ENCODE measurements at regions not wholly inside any gene's neighbourhood (a gene's known extent, or its start where the extent isn't known, plus 50 kb on each side); places are given as distances from the start of the nearest gene placed in this dataset.
A peak's percentile ranks its signal among the peaks of the same experiment; 100 is the strongest.
"Not testable (repeated sequence)": the region's sequence is repeated elsewhere in the genome, so short reads cannot be mapped to it uniquely, and the experiment has no call there.

DNA sequence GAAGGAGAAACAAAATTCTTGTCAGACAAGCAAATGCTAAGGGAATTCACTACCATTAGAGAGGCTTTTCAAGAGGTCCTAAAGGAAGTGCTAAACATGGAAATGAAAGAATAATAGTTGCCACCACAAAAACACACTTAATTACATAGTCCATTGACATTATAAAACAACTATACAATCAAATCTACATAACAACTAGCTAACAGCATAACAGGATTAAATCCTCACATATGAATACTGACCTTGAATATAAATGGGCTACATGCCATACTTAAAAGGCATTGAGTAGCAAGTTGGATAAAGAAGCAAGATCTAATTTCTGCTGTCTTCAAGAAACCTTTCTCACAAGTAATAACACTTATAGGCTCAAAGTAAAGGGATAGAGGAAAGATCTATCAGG lies 811.5 kb upstream of the CITED2 start:
- no peak for ATAC-seq
- no peak for DNase-seq (ENCODE audit: missing footprints)
- intact Hi-C loops (cut with DNase I): no loop called here

DNA sequence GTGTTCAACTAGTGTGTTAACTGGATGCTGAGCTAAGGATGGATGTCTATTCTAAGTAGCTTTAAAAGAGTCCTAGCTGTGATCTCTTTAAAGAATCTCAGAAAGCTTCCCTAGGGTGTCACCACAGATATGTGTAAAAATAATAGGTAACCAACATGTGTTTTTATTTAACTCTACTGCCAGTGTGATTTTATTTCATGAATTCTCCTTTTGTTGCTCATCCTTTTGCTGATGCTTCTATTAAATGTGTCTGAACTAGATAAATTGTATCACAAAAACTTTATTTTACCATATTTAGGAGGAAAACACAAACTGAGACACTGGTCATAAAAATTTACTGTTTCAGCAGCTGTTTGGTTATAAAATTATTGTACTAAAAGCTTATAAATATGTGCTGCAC lies 809.4 kb upstream of the CITED2 start:
- intact Hi-C loops (cut with DNase I): no loop called here
- no peak for DNase-seq (ENCODE audit: missing footprints)
- ATAC-seq: no peak

DNA sequence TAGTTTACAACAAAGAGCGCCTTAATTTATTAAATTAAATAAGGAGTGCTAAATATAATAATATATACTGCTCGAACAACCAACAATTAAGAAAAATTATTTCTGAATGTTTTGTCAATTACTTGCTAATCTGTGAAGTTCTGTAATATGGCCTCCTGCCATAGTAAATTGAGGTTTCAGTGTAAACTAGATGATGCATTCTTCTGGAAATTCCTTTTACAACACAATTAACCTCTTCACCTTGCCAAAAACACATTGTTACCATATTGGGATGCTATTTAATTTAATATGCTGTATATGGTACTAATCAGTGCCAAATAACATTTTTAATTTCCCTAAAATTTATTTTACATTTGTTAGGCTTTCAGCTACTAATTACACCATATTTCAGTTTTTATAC lies 808.4 kb upstream of the CITED2 start:
- intact Hi-C loops (cut with DNase I): no loop called here
- ATAC-seq: no peak
- DNase-seq (ENCODE audit: missing footprints): no peak

DNA sequence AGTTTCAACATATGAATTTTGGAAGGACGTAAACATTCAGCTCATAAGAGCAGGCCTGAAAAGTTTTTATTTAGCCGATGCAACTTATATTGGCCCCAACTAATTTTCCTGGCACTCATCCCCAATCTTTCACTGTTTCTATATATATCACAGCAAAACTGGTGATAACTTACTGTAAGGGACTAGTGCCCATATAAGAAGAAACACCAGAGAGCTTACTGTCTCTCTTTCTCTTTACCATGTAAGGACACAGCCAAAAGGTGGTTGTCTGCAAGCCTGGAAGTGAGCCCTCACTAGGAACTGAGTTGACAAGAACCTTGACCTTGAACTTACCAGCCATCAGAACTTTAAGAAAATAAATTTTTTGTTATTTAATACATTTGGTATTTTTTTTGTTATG lies 807.4 kb upstream of the CITED2 start:
- intact Hi-C loops (cut with DNase I): no loop called here
- DNase-seq (ENCODE audit: missing footprints): no peak

DNA sequence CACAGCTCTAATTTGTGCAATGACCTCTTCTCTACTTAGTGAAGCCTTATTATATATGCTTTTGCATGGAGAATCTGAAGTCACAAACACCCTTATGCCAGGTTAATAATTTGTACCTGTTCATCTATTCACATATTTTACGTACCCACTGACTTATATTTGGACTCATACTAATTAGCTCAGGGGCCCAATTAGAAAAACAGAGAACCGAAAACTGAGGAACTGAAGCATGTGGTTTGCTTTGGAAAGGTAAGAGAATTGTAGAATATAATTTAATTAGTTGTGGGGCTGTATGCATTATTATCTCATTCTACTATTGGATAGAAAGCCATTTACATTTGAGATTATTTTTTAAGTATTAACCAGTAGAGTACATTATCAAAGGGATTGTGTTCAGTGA lies 805.9 kb upstream of the CITED2 start:
- ATAC-seq (no peak), DNase-seq (ENCODE audit: missing footprints) (no peak)
- intact Hi-C loops (cut with DNase I): no loop called here

More for the DNA sequence above, 807.4 kb upstream of the CITED2 start:
- ATAC-seq: no peak

DNA sequence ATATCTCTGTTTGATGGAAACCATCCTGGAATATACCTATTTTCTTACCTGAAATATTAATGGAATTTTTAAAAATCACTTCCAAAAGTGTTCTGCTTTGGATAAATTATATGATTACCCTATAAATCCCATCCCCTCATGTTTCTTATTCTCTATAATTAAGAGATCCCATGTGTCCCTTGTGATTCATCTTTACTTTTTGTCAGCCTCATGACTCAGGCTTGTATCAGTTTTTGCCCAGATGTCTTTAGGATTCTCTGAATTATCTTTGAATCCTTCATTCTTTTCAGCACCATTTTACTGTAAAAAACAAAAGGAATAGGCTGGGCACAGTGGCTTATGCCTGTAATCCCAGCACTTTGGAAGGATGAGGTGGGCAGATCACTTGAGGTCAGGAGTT lies 804.5 kb upstream of the CITED2 start:
- ATAC-seq (no peak), DNase-seq (ENCODE audit: missing footprints) (no peak)
- intact Hi-C loops (cut with DNase I): no loop called here

DNA sequence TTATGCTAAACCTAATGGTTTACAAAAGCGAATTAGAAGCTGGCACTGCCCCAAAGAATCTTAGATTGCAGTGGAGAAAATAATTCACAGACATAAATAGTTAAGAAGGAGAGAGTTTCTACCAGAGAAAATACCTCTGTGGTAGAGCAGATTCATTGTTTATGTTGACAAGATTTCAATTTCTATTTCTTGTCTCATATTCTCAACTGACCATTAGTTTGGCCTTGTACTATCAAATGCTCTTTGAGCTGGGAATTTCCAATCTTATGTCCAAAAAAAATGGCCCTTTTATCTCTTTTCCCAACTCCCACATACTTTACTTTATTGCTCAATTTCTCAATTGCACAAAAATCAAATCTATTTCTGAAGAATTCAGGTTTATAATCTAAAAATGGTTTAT lies 804.1 kb upstream of the CITED2 start:
- intact Hi-C loops (cut with DNase I): no loop called here
- ATAC-seq (no peak), DNase-seq (ENCODE audit: missing footprints) (no peak)

DNA sequence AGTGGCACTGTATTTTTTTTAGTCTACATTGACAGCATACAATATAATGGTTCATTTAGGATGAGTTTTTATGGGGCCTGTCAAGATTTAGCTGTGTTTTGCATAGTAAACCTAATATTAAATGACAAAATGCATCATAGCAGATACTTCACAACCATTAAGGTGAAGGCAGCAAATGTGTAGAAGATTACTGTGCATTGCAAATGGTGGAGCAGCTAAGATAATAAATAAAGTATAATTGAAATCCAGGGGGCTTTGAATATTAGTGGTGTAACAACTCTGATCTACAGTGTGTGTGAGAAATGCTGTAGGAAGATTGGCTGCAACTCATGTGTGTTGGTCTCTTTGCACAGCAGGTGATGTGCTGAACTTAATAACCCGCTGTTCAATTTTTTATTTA lies 801.9 kb upstream of the CITED2 start:
- ATAC-seq (no peak), DNase-seq (ENCODE audit: missing footprints) (no peak)
- intact Hi-C loops (cut with DNase I): no loop called here

DNA sequence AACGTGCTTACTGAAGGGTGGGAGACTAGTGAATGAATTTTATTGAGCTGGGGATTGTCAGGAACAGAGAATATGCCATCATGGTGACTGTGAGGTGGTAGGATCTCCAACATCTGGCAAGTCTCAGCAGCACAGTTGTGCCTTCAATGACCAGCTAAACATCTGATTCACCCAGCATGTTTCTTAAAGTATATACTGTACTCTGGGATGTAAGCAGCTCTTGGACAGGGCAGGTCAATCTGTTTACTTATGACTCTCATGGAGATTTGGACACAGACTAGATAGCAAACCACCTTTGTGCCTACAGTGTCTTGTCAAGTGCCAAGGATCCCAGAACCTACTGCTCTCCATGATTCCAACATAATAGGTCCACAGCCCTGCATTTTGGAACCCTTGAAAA lies 801.0 kb upstream of the CITED2 start:
- intact Hi-C loops (cut with DNase I): no loop called here
- DNase-seq (ENCODE audit: missing footprints) (no peak), ATAC-seq (no peak)

DNA sequence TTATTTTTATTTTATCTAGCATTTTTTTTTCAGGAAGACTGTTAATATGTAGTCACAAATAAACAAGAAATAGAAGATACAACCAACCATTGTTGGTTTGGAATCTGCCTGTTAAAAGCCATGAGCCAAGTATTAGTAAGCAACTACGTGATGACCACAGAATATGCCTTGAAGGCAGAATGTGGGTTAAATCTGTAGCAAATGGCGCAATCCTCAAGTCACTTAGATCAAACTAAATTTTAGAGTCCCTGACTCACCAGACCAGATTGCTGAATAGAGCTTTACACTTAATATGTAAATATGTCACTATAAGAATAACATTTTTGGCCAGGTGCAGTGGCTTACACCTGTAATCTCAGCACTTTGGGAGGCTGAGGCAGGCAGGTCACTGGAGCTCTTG lies 800.1 kb upstream of the CITED2 start:
- intact Hi-C loops (cut with DNase I): no loop called here
- DNase-seq (ENCODE audit: missing footprints) (no peak), ATAC-seq (no peak)

DNA sequence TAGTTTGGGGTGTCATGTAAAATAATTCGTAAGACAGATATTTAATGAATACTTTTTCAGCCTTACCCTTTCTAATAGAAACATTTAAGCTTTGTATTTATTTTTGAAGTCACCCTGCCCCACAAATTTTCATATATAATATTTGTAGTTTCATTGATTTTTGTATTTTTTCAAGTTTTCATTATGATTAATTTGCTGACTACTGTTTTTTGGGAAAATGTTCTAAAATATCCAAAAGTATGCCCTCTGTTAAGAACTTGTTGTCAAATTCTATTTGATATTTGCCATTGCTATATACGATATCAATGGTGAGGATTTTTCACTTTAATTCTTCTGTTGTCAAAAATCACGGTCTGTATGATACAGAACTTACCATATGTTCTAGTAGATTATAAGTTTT lies 793.9 kb upstream of the CITED2 start:
- no peak for ATAC-seq
- intact Hi-C loops (cut with DNase I): no loop called here
- no peak for DNase-seq (ENCODE audit: missing footprints)

DNA sequence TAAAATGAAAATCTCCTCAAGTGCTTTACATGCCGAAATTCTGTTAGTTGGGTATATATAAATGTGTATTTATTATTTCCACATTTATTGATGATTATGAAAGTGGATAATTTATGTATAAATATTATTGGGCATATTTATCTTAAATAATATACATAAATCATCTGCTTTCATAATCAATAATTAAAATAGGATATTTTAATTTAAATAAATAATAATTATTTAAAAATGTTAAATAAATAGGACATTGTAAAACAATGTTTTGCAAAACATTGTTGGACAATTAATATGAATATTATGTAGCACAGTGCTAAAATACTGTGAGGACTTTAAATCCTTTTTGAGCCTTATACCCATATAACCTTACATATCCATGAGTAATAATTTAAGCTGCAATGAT lies 786.5 kb upstream of the CITED2 start:
- no peak for ATAC-seq
- DNase-seq (ENCODE audit: missing footprints): no peak
- intact Hi-C loops (cut with DNase I): no loop called here

DNA sequence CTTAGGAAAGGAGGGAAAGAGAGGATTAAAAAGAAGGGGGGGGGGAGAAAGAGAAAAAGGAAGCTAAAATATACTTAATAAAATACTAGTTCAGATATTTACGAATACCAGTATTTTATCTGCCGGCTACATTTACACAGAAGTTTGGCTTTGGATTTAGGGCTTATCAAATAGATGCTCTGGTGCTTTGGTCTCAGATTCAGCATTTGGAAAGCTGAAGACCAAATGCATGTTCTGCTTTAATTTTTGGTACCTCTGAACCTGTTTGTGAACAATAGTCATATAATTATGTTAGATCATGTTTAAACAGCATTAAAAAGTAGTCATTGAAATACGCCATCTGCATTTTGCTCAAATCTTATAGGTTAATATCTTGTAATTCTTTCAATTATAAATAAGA lies 786.0 kb upstream of the CITED2 start:
- ATAC-seq (no peak), DNase-seq (ENCODE audit: missing footprints) (no peak)
- intact Hi-C loops (cut with DNase I): no loop called here

DNA sequence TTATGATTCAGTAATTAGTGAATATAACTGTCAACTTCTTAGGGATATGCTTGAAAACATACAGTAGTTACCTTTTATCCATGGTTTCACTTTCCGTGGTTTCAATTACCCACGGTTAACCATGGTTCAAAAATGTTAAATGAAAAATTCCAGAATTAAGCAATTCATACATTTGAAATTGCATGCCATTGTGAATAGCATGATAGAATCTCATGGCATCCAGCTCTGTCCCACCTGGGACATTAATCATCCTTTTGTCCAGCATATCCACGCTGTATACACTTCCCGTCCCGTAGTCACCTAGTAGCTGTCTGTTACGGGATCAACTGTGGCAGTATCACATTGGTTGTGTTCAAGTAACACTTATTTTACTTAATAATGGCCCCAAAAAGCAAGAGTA lies 781.7 kb upstream of the CITED2 start:
- ATAC-seq: no peak
- intact Hi-C loops (cut with DNase I): no loop called here
- no peak for DNase-seq (ENCODE audit: missing footprints)

DNA sequence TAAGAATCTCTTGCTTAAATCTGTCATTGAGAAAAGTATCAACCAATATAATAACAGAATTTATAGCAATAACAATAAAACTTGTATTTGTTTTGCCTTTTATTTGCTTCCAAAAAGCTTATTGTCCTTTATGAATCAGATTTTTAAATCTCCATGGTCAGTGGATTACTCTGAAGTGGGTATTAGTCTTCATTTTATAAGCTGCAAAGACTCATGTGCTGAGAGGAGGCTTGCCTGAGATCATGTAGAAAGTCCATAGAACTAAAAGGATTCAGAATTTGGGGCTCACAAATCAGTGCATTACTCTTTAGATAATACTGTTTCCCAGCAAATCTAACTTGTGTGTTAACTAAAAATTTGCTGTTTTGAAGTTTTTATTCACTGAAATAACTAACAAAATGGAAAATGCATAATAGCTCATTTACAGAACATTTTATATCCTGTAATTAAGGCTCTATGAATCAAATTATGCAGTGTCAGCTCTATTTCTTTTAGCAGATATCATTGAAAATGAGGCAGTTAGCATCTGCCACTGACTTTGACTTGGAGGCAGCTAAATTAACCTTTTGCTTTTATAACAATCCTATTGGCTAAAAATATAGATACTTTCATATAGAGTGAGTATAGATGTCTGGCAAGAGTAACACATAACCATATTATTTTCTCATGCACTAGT lies 781.1 kb upstream of the CITED2 start:
- ATAC-seq (no peak), DNase-seq (ENCODE audit: missing footprints) (no peak)
- intact Hi-C loops (cut with DNase I): no loop called here

DNA sequence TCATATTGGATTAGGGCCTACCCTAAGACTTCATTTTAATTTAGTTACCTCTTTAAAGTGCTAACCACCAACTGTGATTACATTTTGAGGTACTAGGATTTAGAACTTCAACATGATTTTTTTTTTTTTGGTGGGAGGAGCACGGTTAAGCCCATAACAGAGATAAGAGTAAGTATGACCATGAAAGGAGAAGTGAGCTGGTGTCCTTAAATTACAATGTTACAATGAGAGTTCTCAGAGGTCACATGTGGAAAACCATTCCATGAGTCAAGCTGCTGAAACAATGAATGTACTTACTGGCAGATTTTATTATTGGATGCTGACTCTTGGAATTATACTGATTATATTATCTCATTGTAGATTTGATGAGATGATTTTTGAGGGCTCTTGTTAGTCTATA lies 779.3 kb upstream of the CITED2 start:
- ATAC-seq: no peak
- intact Hi-C loops (cut with DNase I): no loop called here

DNA sequence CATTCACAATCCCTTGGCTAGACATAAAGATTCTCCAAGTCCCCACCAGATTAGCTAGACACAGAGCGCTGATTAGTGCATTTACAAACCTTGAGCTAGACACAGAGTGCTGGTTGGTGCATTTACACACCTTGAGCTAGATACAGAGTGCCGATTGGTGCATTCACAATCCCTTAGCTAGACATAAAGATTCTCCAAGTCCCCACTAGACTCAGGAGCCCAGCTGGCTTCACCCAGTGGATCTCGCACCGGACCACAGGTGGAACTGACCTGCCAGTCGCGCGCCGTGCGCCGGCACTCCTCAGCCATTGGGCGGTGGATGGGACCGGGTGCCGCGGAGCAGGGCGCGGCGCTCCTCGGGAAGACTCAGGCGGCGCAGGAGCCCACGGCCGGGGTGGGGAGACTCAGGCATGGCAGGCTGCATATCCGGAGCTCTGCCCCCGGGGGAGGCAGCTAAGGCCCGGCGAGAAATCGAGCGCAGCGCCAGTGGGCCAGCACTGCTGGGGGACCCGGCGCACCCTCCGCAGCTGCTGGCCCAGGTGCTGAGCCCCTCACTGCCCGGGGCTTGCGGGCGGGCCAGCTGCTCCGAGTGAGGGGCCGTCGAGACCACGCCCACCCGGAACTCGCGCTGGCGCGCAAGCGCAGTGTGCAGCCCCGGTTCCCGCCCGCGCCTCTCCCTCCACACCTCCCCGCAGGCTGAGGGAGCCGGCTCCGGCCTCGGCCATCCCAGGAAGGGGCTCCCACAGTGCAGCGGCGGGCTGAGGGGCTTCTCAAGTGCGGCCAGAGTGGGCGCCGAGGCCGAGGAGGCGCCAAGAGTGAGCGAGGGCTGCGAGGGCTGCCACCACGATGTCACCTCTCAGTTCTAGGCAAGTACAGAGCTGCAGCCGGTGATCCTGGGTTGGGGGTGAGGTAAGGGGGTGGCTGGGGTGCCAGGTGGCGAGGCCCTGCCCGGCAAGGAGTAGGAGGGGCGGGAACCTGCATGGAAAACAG lies 773.7 kb upstream of the CITED2 start:
- intact Hi-C loops (cut with DNase I); DNase-seq (ENCODE audit: missing footprints); ATAC-seq: not testable (repeated sequence)

More for the DNA sequence above, 779.3 kb upstream of the CITED2 start:
- no peak for DNase-seq (ENCODE audit: missing footprints)

DNA sequence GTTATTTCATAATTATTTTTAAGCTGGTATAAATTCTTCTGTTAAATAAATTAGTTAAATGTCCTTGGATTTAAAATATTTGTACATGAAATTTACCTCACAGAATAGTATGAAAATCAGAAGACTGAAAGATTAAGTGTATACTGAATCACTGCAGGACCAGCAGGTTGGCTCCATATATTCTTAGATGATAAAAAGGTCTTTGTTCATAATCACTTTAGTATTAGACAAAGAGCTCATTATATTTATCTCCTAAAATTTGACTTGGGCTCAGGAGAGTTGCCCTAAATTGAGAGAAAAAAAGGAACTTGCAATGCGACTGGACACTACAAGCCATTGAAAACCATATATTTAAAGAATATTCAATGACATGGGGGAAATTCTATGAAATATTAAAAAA lies 766.4 kb upstream of the CITED2 start:
- intact Hi-C loops (cut with DNase I): no loop called here
- no peak for ATAC-seq
- no peak for DNase-seq (ENCODE audit: missing footprints)

DNA sequence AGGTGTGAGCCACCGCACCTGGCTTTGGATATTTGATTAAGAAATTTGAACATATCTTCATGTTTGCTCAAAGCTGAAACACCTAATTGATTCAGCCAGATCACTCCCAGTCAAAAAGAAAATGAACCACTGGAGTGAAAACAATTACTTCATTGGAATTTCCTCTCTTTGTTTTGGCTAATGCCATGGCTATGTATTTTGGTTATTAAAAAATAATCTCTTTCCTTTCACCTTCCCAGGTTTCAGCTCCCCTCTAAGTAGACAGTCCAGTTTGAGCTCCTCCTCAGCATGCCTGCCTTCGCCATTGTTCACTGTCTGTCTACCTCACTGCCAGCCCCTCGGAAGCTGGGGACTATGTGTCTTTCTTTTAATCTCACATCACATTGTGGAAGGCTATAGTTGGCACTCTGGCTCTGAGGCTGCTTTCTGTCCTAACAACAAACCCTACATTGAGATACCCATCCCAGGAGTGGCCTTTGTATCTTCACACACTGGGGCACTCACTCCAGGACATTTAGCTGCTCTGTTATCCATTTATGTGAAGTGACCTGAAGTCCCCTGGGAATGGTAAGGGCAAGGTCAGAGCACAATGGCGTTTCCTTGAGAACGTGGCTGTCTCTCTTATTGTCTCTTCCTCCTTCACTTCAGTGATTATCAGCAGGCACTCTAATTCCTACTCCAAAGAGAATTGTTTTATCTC lies 764.0 kb upstream of the CITED2 start:
- intact Hi-C loops (cut with DNase I): no loop called here
- ATAC-seq (peak; percentile 39), DNase-seq (ENCODE audit: missing footprints) (no peak)

DNA sequence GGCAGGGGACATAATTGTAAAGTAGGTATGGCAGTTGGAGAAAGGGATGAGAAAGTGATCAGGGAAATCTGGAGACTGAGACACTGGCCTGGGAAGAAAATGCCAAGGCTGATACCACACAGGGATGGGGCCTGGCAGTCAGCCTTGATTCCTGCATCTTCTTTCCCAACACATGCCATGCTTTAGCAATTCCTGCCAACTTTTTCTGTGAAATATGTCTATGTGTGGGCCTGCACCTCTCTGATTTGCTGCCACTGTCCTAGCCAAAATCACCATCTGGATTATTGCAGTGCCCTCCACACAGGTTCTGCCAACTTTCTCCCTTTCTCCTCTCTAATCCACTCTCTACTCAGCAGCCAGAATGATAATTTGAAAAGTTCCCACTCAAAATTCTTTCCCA lies 759.8 kb upstream of the CITED2 start:
- intact Hi-C loops (cut with DNase I): no loop called here
- DNase-seq (ENCODE audit: missing footprints): no peak
- ATAC-seq: no peak
